ENCODE measurements at regions not wholly inside any gene's neighbourhood (a gene's known extent, or its start where the extent isn't known, plus 50 kb on each side); places are given as distances from the start of the nearest gene placed in this dataset.

DNA sequence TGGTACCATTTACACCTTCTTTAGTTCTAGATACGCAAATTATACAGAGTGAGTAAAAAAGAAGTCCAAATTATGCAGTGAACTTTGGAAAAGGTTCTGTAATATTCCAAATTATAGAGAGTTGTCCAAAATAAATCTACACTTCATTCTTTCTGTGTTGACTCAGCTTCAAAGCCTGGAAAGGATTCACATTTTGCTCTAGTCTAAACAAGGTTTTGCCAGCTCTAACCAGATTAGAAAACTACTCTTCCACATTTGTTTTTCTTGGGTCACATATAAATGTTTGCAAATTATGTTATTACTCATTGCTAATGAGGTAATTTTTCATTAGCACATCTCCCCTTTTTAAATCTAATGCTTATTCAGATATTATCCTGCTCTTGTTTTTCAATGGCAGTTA lies 1562.4 kb upstream of the SEL1L start:
- H3K4me3 ChIP-seq (ENCODE audit: low read depth, low read length): no peak overlapping the region
- no peak for DNase-seq (ENCODE audit: low read depth)
- TF ChIP-seq, protein P1, sequence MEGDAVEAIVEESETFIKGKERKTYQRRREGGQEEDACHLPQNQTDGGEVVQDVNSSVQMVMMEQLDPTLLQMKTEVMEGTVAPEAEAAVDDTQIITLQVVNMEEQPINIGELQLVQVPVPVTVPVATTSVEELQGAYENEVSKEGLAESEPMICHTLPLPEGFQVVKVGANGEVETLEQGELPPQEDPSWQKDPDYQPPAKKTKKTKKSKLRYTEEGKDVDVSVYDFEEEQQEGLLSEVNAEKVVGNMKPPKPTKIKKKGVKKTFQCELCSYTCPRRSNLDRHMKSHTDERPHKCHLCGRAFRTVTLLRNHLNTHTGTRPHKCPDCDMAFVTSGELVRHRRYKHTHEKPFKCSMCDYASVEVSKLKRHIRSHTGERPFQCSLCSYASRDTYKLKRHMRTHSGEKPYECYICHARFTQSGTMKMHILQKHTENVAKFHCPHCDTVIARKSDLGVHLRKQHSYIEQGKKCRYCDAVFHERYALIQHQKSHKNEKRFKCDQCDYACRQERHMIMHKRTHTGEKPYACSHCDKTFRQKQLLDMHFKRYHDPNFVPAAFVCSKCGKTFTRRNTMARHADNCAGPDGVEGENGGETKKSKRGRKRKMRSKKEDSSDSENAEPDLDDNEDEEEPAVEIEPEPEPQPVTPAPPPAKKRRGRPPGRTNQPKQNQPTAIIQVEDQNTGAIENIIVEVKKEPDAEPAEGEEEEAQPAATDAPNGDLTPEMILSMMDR (IDR thresholded peaks at IDR 0.05; ENCODE audit: insufficient read depth, low read depth, low read length, missing control alignments): no peak

DNA sequence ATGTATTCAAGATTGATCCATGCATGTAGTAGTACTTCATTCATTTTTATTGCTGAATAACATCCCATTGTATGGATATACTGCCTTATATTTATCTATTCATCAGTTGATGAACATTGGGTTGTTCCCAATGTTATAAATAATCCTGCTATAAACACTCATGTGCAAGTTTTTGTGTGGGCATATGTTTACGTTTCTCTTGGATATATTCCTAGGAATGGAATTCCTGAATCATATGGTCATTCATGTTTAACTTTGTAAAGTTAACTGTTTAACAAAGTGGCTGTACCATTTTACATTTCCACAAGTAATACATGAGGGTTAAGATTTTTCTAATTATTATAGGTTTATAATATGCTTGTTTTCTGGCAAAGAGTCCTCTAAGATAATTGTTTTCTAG lies 1568.2 kb upstream of the SEL1L start:
- no peak for DNase-seq (ENCODE audit: low read depth)
- no peak overlapping the region for H3K4me3 ChIP-seq (ENCODE audit: low read depth, low read length)
- TF ChIP-seq, protein P1 (IDR thresholded peaks at IDR 0.05; ENCODE audit: insufficient read depth, low read depth, low read length, missing control alignments): no peak

DNA sequence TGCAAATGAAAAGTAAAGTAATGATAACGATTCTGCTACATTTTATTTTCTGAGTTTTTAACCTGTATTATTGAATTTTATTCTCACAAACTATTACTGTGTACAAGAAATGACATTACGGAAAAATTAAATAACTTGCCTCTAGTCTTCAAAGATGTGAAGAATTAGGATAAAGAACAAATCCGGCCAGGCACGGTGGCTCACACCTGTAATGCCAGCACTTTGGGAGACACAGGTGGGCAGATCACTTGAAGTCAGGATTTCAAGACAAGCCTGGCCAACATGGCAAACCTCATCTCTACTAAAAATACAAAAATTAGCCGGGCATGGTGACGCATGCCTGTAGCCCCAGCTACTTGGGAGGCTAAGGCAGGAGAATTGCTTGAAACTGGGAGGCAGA lies 1584.4 kb upstream of the SEL1L start:
- no peak overlapping the region for H3K4me3 ChIP-seq (ENCODE audit: low read depth, low read length)
- DNase-seq (ENCODE audit: low read depth): no peak
- TF ChIP-seq, protein P1 (IDR thresholded peaks at IDR 0.05; ENCODE audit: insufficient read depth, low read depth, low read length, missing control alignments): no peak

DNA sequence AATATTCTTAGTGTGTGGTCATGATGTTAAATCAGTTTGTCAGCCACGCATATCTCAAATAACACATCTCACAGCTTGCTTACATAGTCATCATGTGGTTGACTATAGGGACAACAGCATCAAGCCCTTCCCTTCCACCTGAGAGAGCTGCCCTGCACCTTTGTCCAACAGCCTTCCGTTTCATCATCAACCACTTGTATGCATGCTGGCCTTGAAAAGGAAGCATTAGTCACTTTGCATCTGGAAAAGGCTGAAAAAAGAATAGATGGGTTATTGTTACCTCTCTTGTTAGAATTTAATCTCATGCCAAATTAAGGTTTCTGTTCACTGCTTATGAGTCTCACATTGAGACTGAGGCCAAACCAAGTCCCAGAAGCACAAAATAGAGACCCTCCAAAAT lies 1586.5 kb upstream of the SEL1L start:
- TF ChIP-seq, protein P1 (IDR thresholded peaks at IDR 0.05; ENCODE audit: insufficient read depth, low read depth, low read length, missing control alignments): no peak
- no peak for DNase-seq (ENCODE audit: low read depth)
- no peak overlapping the region for H3K4me3 ChIP-seq (ENCODE audit: low read depth, low read length)

DNA sequence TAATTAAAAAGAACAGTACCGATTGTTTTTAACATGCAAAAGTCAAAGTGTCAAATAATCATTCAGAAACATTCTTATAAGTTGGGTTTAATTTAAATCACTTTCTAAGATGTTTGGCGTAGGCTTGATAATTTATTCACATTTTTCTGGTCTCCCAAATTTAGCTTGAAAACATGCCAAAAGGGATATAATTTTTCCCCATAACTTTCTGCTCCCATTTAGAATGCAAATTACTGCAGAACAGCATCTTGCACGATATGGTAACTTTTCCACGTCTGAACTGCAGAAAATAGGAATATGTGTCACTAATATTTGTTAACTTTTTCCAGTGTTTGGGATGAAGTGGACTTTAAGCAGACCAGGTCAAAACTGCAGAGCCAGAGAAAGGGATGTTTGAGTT lies 1592.4 kb upstream of the SEL1L start:
- TF ChIP-seq, protein P1 (IDR thresholded peaks at IDR 0.05; ENCODE audit: insufficient read depth, low read depth, low read length, missing control alignments): no peak
- DNase-seq (ENCODE audit: low read depth): no peak
- H3K4me3 ChIP-seq (ENCODE audit: low read depth, low read length): no peak overlapping the region

DNA sequence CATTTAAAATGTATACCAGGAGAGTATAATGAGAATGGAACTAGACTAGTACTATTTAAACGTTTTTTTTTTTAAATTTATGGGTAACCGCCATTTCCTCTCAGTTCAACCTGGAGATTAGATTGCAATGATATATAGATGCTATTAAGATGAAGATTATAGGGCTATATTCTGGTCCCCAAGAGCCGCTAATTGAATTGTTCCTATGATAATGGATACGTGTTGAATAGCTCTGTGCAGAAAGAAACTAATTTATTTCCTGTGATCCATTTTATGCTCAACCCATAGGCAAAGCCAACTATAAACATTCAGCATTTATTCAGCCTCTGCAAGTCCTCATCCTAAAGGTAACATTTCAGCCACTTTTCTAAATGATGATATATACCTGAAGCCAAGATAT lies 1595.1 kb upstream of the SEL1L start:
- DNase-seq (ENCODE audit: low read depth): no peak
- TF ChIP-seq, protein P1 (IDR thresholded peaks at IDR 0.05; ENCODE audit: insufficient read depth, low read depth, low read length, missing control alignments): no peak
- H3K4me3 ChIP-seq (ENCODE audit: low read depth, low read length): no peak overlapping the region

DNA sequence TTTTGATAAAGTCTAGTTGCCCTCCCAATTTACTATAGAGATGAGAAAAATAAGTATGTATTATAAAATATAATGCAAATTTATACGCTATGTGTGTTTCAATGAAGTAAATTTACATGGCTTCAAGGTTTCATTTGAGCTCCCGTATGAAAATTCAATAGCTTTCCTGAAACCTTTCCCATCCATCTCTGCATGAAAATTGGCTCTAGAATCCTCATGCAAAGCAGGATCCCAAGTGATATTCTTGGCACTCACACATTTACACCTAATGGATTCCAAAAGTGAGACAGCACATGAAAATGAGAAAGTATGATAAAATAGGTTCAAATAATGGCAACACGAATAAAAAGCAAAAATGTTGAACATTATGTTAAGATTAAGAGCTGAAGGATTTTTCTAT lies 1595.8 kb upstream of the SEL1L start:
- H3K4me3 ChIP-seq (ENCODE audit: low read depth, low read length): no peak overlapping the region
- no peak for DNase-seq (ENCODE audit: low read depth)
- TF ChIP-seq, protein P1 (IDR thresholded peaks at IDR 0.05; ENCODE audit: insufficient read depth, low read depth, low read length, missing control alignments): no peak

Measured in GM12865 (cell line).